CD4-positive, alpha-beta T cell treated with Interferon alpha-2 for 1 hour (primary cell): ENCODE measurements at regions not wholly inside any gene's neighbourhood (a gene's known extent, or its start where the extent isn't known, plus 50 kb on each side); places are given as distances from the start of the nearest gene placed in this dataset.
A peak's percentile ranks its signal among the peaks of the same experiment; 100 is the strongest.

ENCODE experiments used
- DNase-seq, 2 donors: peaks; one replicate each; pipeline ENCODE4 v3.0.0-alpha.2; 2020 to 2022

GRCh38 chr6:79864421-79864820 lies 82.9 kb downstream of the ELOVL4 start:
- no peak for DNase-seq

- DNase-seq, result no peak
Measured at GRCh38 chr6:79864001-79864400, 83.4 kb downstream of the ELOVL4 start.

- DNase-seq, result no peak
Measured at GRCh38 chr6:79863566-79863965, 83.8 kb downstream of the ELOVL4 start.

GRCh38 chr6:79862711-79863110 lies 84.6 kb downstream of the ELOVL4 start:
- no peak for DNase-seq

GRCh38 chr6:79862126-79862525 lies 85.2 kb downstream of the ELOVL4 start:
- DNase-seq, result no peak

- DNase-seq, result no peak
Measured at GRCh38 chr6:79861023-79861422, 86.3 kb downstream of the ELOVL4 start.

GRCh38 chr6:79847426-79847825 lies 99.9 kb downstream of the ELOVL4 start:
- DNase-seq, result no peak

- DNase-seq, result no peak
Measured at GRCh38 chr6:79842376-79843040, 104.8 kb downstream of the ELOVL4 start.

GRCh38 chr6:79841577-79842375 lies 105.6 kb downstream of the ELOVL4 start:
- no peak for DNase-seq

- DNase-seq, result no peak
Measured at GRCh38 chr6:79838851-79839250, 108.5 kb downstream of the ELOVL4 start.

GRCh38 chr6:79833964-79834284 lies 113.4 kb downstream of the ELOVL4 start:
- no peak for DNase-seq

- DNase-seq, result no peak
Measured at GRCh38 chr6:79833264-79833963, 113.9 kb downstream of the ELOVL4 start.

- no peak for DNase-seq
Measured at GRCh38 chr6:79832723-79833122, 114.6 kb downstream of the ELOVL4 start.

GRCh38 chr6:79824202-79824601 lies 123.2 kb downstream of the ELOVL4 start:
- no peak for DNase-seq

GRCh38 chr6:79821859-79822258 lies 125.5 kb downstream of the ELOVL4 start:
- no peak for DNase-seq

GRCh38 chr6:79818471-79818870 lies 128.9 kb downstream of the ELOVL4 start:
- no peak for DNase-seq

GRCh38 chr6:79814940-79815339 lies 132.4 kb downstream of the ELOVL4 start:
- no peak for DNase-seq

GRCh38 chr6:79813854-79814709 lies 133.3 kb downstream of the ELOVL4 start:
- DNase-seq, result peak; percentile 45 to 58

GRCh38 chr6:79813143-79813850 lies 134.1 kb downstream of the ELOVL4 start:
- DNase-seq, result no peak

- no peak for DNase-seq
Measured at GRCh38 chr6:79812195-79812594, 135.2 kb downstream of the ELOVL4 start.

GRCh38 chr6:79810871-79811270 lies 136.5 kb downstream of the ELOVL4 start:
- DNase-seq, result no peak

GRCh38 chr6:79810185-79810705 lies 137.1 kb downstream of the ELOVL4 start:
- DNase-seq, result no peak
